Upper lobe of left lung (tissue), 4 donors: ENCODE measurements at regions not wholly inside any gene's neighbourhood (a gene's known extent, or its start where the extent isn't known, plus 50 kb on each side); places are given as distances from the start of the nearest gene placed in this dataset.

ENCODE experiments used
- POLR2A ChIP-seq, 4 donors: fragments of 450-650 bp; IDR thresholded peaks; one replicate each; pipeline ENCODE4 v1.5.1; 2016 to 2017; ENCODE audit warnings: antibody characterized with exemption in 4 of 4, mild to moderate bottlenecking in 2 of 4
- TF ChIP-seq, protein P1 (sequence below), 6 experiments: fragments of 450-650 bp in 4 of 6; fragments of 200-600 bp in 2 of 6; sonication (generic) in 2 of 6; IDR thresholded peaks; one replicate each; pipeline ENCODE4 v1.5.1; 2016 to 2019; ENCODE audit warnings: antibody characterized with exemption in 6 of 6

DNA sequence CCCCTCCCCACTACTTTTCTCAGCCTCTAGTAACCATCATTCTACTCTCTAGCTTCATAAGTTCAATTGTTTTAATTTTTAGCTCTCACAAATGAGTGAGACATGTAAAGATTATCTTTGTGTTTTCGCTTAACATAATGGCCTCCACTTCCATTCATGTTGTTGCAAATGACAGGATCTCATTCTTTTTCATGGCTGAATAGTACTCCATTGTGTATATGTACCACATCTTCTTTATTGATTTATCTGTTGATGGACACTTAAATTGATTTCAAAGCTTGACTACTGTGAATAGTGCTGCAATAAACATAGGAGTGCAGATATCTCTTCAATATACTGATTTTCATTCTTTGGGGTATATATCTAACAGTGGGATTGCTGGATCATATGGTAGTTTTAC, 699.8 kb upstream of the NR2F2 start:
- TF ChIP-seq, protein P1, sequence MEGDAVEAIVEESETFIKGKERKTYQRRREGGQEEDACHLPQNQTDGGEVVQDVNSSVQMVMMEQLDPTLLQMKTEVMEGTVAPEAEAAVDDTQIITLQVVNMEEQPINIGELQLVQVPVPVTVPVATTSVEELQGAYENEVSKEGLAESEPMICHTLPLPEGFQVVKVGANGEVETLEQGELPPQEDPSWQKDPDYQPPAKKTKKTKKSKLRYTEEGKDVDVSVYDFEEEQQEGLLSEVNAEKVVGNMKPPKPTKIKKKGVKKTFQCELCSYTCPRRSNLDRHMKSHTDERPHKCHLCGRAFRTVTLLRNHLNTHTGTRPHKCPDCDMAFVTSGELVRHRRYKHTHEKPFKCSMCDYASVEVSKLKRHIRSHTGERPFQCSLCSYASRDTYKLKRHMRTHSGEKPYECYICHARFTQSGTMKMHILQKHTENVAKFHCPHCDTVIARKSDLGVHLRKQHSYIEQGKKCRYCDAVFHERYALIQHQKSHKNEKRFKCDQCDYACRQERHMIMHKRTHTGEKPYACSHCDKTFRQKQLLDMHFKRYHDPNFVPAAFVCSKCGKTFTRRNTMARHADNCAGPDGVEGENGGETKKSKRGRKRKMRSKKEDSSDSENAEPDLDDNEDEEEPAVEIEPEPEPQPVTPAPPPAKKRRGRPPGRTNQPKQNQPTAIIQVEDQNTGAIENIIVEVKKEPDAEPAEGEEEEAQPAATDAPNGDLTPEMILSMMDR (IDR thresholded peaks at IDR 0.05) = no peak
- no peak for TF ChIP-seq POLR2A (IDR thresholded peaks at IDR 0.05)
